NCI-H345 treated with DMSO at 0.1 percent for 48 hours (cell line): ENCODE measurements at regions not wholly inside any gene's neighbourhood (a gene's known extent, or its start where the extent isn't known, plus 50 kb on each side); places are given as distances from the start of the nearest gene placed in this dataset.

Experiments
- DNase-seq: peaks from one replicate; lab custom pipeline; 2025; ENCODE audit not compliant: unreplicated experiment; lab: John Stamatoyannopoulos, UW

GRCh38 chr2:219991116-219991515, 363.7 kb downstream of the SLC4A3 start:
- no peak for DNase-seq

DNA sequence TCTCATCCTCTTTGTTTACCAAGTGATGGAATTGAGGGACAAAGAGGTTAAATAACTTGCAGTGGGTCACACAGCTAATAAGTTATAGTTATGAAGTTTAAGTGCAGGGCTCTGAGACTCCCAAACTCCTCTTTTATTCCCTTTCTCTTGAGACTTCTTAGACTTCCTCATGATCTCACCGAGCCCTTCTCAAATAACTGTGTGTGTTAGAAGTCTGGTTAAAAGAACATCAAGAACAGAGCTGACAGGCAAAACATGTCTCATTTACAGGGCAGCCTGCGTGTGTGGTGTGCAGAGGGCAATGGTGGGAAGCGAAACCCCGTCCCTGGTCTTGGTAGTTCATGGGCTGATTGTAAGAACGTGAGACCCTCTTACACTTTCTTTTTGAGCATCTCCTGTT, 368.0 kb downstream of the SLC4A3 start:
- no peak for DNase-seq

- no peak for DNase-seq
Measured at GRCh38 chr2:219995991-219996765, 368.7 kb downstream of the SLC4A3 start.

DNA sequence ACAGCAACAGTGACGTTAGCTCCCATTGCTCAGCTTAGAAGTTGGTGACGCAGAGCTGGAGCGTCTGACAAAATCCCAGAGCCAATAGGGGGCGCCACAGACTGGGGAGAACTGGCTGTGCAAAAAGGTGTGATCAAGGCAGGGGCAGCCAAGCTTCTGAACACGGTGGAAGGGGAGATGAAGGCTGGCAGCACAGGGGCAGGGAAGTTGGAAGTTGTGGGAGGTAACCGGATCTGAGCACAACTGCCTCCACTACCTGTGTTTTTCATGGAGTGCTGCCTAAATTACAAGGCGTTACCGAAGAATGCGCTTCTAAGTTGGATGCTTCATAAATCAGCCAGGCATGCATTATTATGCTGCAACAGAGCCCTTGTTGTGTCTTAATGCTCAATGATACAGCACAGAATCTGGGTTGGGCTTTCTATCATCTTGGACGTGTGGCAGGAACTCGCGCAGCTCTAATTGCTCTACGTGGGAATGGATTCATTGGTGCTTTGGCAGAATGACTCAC, 370.0 kb downstream of the SLC4A3 start:
- DNase-seq = no peak

DNA sequence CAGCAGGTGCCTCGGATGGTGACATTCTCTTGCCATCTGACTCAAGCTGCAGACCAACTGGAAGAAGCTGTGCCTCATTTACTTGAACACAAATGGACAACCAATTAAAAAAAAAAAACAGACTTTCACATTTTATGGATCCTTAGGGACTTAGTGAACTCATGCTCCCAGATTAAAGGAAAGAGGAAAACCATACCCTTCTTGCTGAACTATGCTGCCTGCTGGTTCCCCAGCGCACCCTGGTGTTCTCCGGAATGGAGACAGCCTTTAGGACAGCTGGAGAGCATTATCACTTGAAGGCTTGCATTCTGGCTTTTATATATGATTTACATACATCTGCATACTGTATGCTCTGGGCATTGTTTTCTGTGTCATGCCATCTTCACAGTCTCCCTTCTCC, 370.7 kb downstream of the SLC4A3 start:
- no peak for DNase-seq

- DNase-seq = no peak
Measured at GRCh38 chr2:219998714-219999227, 371.3 kb downstream of the SLC4A3 start.

- no peak for DNase-seq
Measured at GRCh38 chr2:220000080-220000479, 372.6 kb downstream of the SLC4A3 start.

- DNase-seq = no peak
Measured at GRCh38 chr2:220000586-220000985, 373.2 kb downstream of the SLC4A3 start.

DNA sequence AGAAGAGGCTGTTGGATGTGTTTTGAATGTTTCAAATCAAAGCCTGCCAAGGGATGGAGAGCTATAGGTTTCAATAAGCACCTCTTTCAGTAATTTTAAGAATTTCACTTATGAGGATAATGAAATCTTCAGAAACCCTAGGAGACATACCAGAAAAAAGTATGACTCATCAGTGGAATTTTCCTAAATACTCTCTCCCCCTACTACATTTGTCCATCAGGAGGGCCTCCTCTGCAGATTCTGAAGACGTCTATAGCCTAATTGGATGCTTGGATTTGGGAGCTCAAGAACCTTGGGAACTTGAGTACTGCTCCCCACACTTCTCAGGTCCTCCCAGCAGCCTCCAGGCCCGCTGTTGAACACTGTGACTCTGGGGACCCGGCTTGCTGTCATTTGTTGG, 374.3 kb downstream of the SLC4A3 start:
- DNase-seq = no peak

DNA sequence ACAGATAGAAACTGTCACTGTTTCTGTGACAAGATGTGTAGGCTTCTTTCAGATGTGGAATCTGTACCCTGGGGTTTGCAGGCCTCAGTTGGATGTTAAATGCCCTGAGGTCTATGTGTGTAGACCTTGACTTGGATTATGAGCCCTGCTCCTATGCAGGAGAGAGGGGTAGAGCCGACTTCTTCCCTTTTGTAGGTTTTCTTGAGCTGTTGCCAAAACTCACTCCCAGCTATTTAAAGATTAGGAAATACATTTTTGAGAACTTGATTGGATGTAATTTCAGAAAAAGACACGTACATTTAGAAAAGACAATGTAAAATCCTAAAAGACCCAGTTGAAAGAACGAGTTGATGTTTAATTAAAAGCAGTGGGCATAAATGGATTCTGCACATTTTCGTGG, 374.8 kb downstream of the SLC4A3 start:
- DNase-seq = no peak

GRCh38 chr2:220002699-220003098, 375.3 kb downstream of the SLC4A3 start:
- no peak for DNase-seq

GRCh38 chr2:220005362-220005761, 377.9 kb downstream of the SLC4A3 start:
- no peak for DNase-seq

- no peak for DNase-seq
Measured at GRCh38 chr2:220006152-220006621, 378.8 kb downstream of the SLC4A3 start.

DNA sequence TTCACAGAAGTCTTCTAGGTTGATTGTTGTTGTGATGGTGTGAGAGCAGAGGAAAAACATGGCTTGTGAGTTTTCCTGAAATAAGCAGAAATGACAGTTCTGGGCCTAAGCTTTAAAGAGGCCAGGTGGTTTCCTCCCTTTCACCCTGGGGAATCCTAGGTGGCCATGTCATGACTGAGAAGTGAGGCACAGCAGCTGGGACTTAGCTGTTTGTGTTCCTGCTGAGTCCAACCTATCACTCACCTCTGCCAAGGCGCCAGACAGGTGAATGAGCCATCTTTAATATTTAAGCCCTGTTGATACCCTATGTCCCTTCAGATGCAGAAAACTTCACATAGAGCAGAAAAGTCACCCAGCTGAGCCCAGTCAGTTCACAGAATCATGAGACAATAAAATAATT, 384.4 kb downstream of the SLC4A3 start:
- DNase-seq = no peak

DNA sequence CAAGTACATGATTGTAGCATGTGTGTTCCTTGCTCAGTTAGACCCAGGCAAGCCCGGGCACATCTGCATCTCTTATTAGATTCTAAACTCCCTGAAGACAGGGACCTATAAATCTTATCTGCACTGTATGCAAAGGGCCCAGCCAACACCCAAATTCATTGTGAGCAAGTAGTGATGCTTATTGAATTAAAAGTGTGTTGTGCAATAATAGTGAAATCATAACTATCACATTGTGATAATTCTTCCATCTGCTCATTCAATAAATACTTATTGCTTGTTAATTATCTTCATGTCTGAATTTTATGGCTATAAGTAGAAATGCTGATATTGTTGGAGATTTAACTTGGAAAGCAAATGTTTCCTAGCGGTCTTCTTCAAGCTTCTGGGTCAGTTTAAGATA, 387.5 kb downstream of the SLC4A3 start:
- DNase-seq = no peak

DNA sequence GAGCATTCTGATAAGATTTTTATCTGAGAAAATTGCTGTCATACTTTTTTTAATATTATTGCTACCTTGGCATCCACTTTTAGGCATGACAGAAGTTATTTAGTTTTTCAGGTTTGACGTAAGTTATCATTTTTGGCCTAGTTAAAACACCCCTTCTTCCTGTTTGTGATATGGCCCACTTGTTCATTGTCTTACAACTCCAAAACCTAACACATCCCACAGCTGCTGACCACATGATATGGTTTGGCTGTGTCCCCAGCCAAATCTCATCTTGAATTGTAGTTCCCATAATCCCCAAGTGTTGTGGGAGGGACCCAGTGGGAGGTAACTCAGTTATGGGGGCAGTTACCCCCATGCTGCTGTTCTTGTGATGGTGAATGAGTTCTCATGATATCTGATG, 388.1 kb downstream of the SLC4A3 start:
- DNase-seq = no peak

DNA sequence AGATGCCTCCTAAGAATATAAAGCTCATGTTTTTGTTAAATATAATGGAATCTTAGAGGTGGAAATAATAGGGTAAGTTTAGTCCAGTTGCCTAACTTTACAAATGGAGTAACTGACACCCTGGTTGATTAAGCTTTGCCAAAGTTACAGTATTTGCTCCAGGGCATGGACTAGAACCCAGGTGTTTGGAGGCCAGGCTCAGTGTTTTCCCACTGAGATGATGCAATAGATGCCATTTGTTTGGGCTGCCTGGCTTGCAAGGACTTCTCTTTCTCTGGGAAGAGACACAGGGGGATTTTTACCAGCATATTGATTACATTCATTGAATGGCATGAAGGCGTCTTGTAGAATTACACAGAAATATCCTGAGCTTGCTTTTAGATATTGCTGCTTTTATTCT, 397.8 kb downstream of the SLC4A3 start:
- no peak for DNase-seq

GRCh38 chr2:220029013-220029412, 401.6 kb downstream of the SLC4A3 start:
- no peak for DNase-seq

DNA sequence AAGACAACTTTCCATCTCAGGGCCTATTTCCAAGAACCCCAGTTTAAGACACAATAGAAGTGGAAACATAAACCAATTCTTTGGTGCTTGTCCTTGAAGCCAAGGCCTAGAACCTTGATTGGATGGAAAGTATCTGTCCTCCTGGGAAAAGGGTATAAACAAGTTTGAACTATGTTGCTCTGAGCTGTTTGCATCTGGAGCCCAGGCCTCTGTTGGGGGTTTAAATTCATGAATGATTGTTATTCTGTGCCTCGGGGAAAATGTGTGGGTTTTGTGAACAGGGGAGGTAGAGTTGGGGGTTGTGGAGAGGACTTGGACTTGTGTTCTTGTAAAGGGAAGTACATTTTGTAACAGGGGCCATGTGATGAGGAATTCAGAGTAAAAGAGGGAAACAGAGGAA, 406.1 kb downstream of the SLC4A3 start:
- DNase-seq = no peak

GRCh38 chr2:220034426-220035130, 407.1 kb downstream of the SLC4A3 start:
- no peak for DNase-seq

- DNase-seq = no peak
Measured at GRCh38 chr2:220036431-220036830, 409.0 kb downstream of the SLC4A3 start.

- DNase-seq = no peak
Measured at GRCh38 chr2:220040346-220040745, 412.9 kb downstream of the SLC4A3 start.
